ENCODE measurements at regions not wholly inside any gene's neighbourhood (a gene's known extent, or its start where the extent isn't known, plus 50 kb on each side); places are given as distances from the start of the nearest gene placed in this dataset.

GRCh38 chr11:28448186-28448585 is 340.0 kb downstream of the METTL15 start:
- no peak for TF ChIP-seq EZH2phosphoT487 (IDR thresholded peaks at IDR 0.05; ENCODE audit: borderline replicate concordance, low read depth)
- TF ChIP-seq RAD21 (IDR thresholded peaks at IDR 0.05; ENCODE audit: low read length): no peak
- TF ChIP-seq YY1 (IDR thresholded peaks at IDR 0.05; ENCODE audit: low read depth): no peak
- no peak for TF ChIP-seq TCF12 (IDR thresholded peaks at IDR 0.05)
- no peak for TF ChIP-seq CTCF (IDR thresholded peaks at IDR 0.05)
- no peak for TF ChIP-seq POLR2AphosphoS5 (IDR thresholded peaks at IDR 0.05; ENCODE audit: low read depth, low read length)
- no peak for TF ChIP-seq CHD2 (IDR thresholded peaks at IDR 0.05; ENCODE audit: low read length, partially characterized antibody)
- no peak for TF ChIP-seq USF1 (IDR thresholded peaks at IDR 0.05; ENCODE audit: borderline replicate concordance, low read depth)
- no peak for TF ChIP-seq EP300 (IDR thresholded peaks at IDR 0.05; ENCODE audit: borderline replicate concordance in 1 of 2, low read depth in 1 of 2, low read length in 1 of 2)
- TF ChIP-seq REST (IDR thresholded peaks at IDR 0.05; ENCODE audit: low read depth, low read length): no peak
- TF ChIP-seq FOXJ3 (CRISPR knock-in tag; IDR thresholded peaks at IDR 0.05): no peak
- no peak for TF ChIP-seq ZBTB33 (IDR thresholded peaks at IDR 0.05; ENCODE audit: borderline replicate concordance, low read depth)
- no peak for TF ChIP-seq MAX (IDR thresholded peaks at IDR 0.05; ENCODE audit: low read depth)
- no peak for TF ChIP-seq IRF3 (IDR thresholded peaks at IDR 0.05; ENCODE audit: low read depth, low read length)
